ENCODE measurements at regions not wholly inside any gene's neighbourhood (a gene's known extent, or its start where the extent isn't known, plus 50 kb on each side); places are given as distances from the start of the nearest gene placed in this dataset.
"Not testable (repeated sequence)": the region's sequence is repeated elsewhere in the genome, so short reads cannot be mapped to it uniquely, and the experiment has no call there.

GRCh38 chr4:3894086-3894959 is 128.1 kb downstream of the ADRA2C start:
- H3K9me2 ChIP-seq (ENCODE audit: insufficient read depth); H3K27ac ChIP-seq; H2AFZ ChIP-seq; intact Hi-C loops (cut with micrococcal nuclease; ENCODE audit: unreplicated experiment); H3K4me2 ChIP-seq; H4K20me1 ChIP-seq (ENCODE audit: insufficient read depth); H3K4me3 ChIP-seq; H3F3A ChIP-seq (ENCODE audit: insufficient read depth, low read depth); H3K9me3 ChIP-seq (ENCODE audit: insufficient read depth, low read depth); BruUV-seq (replicated peaks); H3K79me2 ChIP-seq (ENCODE audit: low read depth); CTCF ChIA-PET; DNase-seq; H3K36me3 ChIP-seq (ENCODE audit: low read depth); POLR2A ChIA-PET (ENCODE audit: unreplicated experiment); H3K4me1 ChIP-seq (replicated peaks; ENCODE audit: insufficient read depth): not testable (repeated sequence)
- peaks cover 26% of the 10 kb centered on the region for H3K27me3 ChIP-seq (ENCODE audit: insufficient read depth, low read depth)

GRCh38 chr4:3896441-3896840 is 130.3 kb downstream of the ADRA2C start:
- H4K20me1 ChIP-seq (ENCODE audit: insufficient read depth): no peaks in the 10 kb centered on the region
- no peaks in the 10 kb centered on the region for H3K4me1 ChIP-seq (replicated peaks; ENCODE audit: insufficient read depth)
- intact Hi-C loops (cut with micrococcal nuclease; ENCODE audit: unreplicated experiment): no loop called here
- no peaks in the 10 kb centered on the region for H3F3A ChIP-seq (ENCODE audit: insufficient read depth, low read depth)
- H3K36me3 ChIP-seq (ENCODE audit: low read depth): no peaks in the 10 kb centered on the region
- no peaks in the 10 kb centered on the region for H3K9me3 ChIP-seq (ENCODE audit: insufficient read depth, low read depth)
- BruUV-seq (replicated peaks): no TSS peak
- TF ChIP-seq EZH2 (IDR thresholded peaks at IDR 0.05; ENCODE audit: low read depth): no peak
- no peak for TF ChIP-seq CTCF (conservative IDR thresholded peaks at IDR 0.05)
- H3K27ac ChIP-seq: no peak overlapping the region
- no peak overlapping the region for H2AFZ ChIP-seq
- H3K4me2 ChIP-seq: no peak overlapping the region
- peaks cover 20% of the 10 kb centered on the region for H3K27me3 ChIP-seq (ENCODE audit: insufficient read depth, low read depth)
- H3K79me2 ChIP-seq (ENCODE audit: low read depth): no peaks in the 10 kb centered on the region
- H3K4me3 ChIP-seq: no peak overlapping the region
- ChIA-PET POLR2A (ENCODE audit: unreplicated experiment) (no interaction called here), CTCF (no interaction called here)
- no peak for DNase-seq
- H3K9me2 ChIP-seq (ENCODE audit: insufficient read depth): no peaks in the 10 kb centered on the region

- DNase-seq; H3K4me1 ChIP-seq (replicated peaks; ENCODE audit: insufficient read depth); POLR2A ChIA-PET (ENCODE audit: unreplicated experiment); intact Hi-C loops (cut with micrococcal nuclease; ENCODE audit: unreplicated experiment); H3K9me2 ChIP-seq (ENCODE audit: insufficient read depth); H3K79me2 ChIP-seq (ENCODE audit: low read depth); H3K9me3 ChIP-seq (ENCODE audit: insufficient read depth, low read depth); H3F3A ChIP-seq (ENCODE audit: insufficient read depth, low read depth); BruUV-seq (replicated peaks); CTCF ChIA-PET; H2AFZ ChIP-seq; H3K4me3 ChIP-seq; H3K36me3 ChIP-seq (ENCODE audit: low read depth); H3K27ac ChIP-seq; H3K4me2 ChIP-seq; H4K20me1 ChIP-seq (ENCODE audit: insufficient read depth): not testable (repeated sequence)
- peaks cover 20% of the 10 kb centered on the region for H3K27me3 ChIP-seq (ENCODE audit: insufficient read depth, low read depth)
Measured at GRCh38 chr4:3896871-3897578, 130.8 kb downstream of the ADRA2C start.

- POLR2A ChIA-PET (ENCODE audit: unreplicated experiment): no interaction called here
- CTCF ChIA-PET: no interaction called here
Measured at GRCh38 chr4:3898098-3898497, 131.9 kb downstream of the ADRA2C start.

GRCh38 chr4:3898928-3899327 is 132.7 kb downstream of the ADRA2C start:
- CTCF ChIA-PET; DNase-seq; H3K9me3 ChIP-seq (ENCODE audit: insufficient read depth, low read depth): not testable (repeated sequence)

More at GRCh38 chr4:3898098-3898497, 131.9 kb downstream of the ADRA2C start:
- intact Hi-C loops (cut with micrococcal nuclease; ENCODE audit: unreplicated experiment): no loop called here
- peaks cover 23% of the 10 kb centered on the region for H3K27me3 ChIP-seq (ENCODE audit: insufficient read depth, low read depth)
- no peaks in the 10 kb centered on the region for H3K79me2 ChIP-seq (ENCODE audit: low read depth)
- H3K4me2 ChIP-seq: no peak overlapping the region
- H3K9me3 ChIP-seq (ENCODE audit: insufficient read depth, low read depth): no peaks in the 10 kb centered on the region
- H3K4me3 ChIP-seq: no peak overlapping the region
- H3F3A ChIP-seq (ENCODE audit: insufficient read depth, low read depth): no peaks in the 10 kb centered on the region
- no peak overlapping the region for H2AFZ ChIP-seq
- no peaks in the 10 kb centered on the region for H3K4me1 ChIP-seq (replicated peaks; ENCODE audit: insufficient read depth)
- no peak for DNase-seq
- no TSS peak for BruUV-seq (replicated peaks)
- H3K36me3 ChIP-seq (ENCODE audit: low read depth): no peaks in the 10 kb centered on the region
- TF ChIP-seq EZH2 (IDR thresholded peaks at IDR 0.05; ENCODE audit: low read depth) (no peak), CTCF (conservative IDR thresholded peaks at IDR 0.05) (no peak)
- H3K9me2 ChIP-seq (ENCODE audit: insufficient read depth): no peaks in the 10 kb centered on the region
- H3K27ac ChIP-seq: no peak overlapping the region
- H4K20me1 ChIP-seq (ENCODE audit: insufficient read depth): no peaks in the 10 kb centered on the region

More at GRCh38 chr4:3898928-3899327, 132.7 kb downstream of the ADRA2C start:
- intact Hi-C loops (cut with micrococcal nuclease; ENCODE audit: unreplicated experiment); H3K27ac ChIP-seq; BruUV-seq (replicated peaks); H3K79me2 ChIP-seq (ENCODE audit: low read depth); H3K4me1 ChIP-seq (replicated peaks; ENCODE audit: insufficient read depth); H3K4me2 ChIP-seq; H3K36me3 ChIP-seq (ENCODE audit: low read depth); POLR2A ChIA-PET (ENCODE audit: unreplicated experiment); H4K20me1 ChIP-seq (ENCODE audit: insufficient read depth); H3F3A ChIP-seq (ENCODE audit: insufficient read depth, low read depth); H3K9me2 ChIP-seq (ENCODE audit: insufficient read depth); H2AFZ ChIP-seq; H3K4me3 ChIP-seq: not testable (repeated sequence)
- H3K27me3 ChIP-seq (ENCODE audit: insufficient read depth, low read depth): peaks cover 25% of the 10 kb centered on the region

Data from PC-9 (cell line).